HFF-Myc (cell line): ENCODE measurements at regions not wholly inside any gene's neighbourhood (a gene's known extent, or its start where the extent isn't known, plus 50 kb on each side); places are given as distances from the start of the nearest gene placed in this dataset.

Experiments used
- DNase-seq: peaks from one replicate; pipeline ENCODE4 v3.0.0-alpha.2; 2011; ENCODE audit warnings: low read depth; ENCODE audit errors: extremely low read depth
- H3K4me3 ChIP-seq: replicated peaks from 2 replicates; pipeline ENCODE4 v1.5.1; 2011; ENCODE audit warnings: low read depth, mild to moderate bottlenecking, control low read depth, low read length
- CTCF ChIP-seq: IDR thresholded peaks from 2 replicates; pipeline ENCODE4 v1.5.1; 2012; ENCODE audit warnings: mild to moderate bottlenecking, low read depth, low read length, control low read depth; ENCODE audit errors: missing control alignments

- no peak for TF ChIP-seq CTCF
- H3K4me3 ChIP-seq: no peak overlapping the region
- DNase-seq: no peak
These were observed 134.3 kb upstream of the CDH4 start for GRCh38 chr20:61117725-61118124.

GRCh38 chr20:61118429-61119224, 133.4 kb upstream of the CDH4 start:
- no peak for TF ChIP-seq CTCF
- H3K4me3 ChIP-seq: no peak overlapping the region
- no peak for DNase-seq

GRCh38 chr20:61119273-61119672, 132.8 kb upstream of the CDH4 start:
- no peak overlapping the region for H3K4me3 ChIP-seq
- TF ChIP-seq CTCF: no peak
- no peak for DNase-seq

GRCh38 chr20:61119794-61120410, 132.2 kb upstream of the CDH4 start:
- no peak overlapping the region for H3K4me3 ChIP-seq
- DNase-seq: no peak
- no peak for TF ChIP-seq CTCF

GRCh38 chr20:61120595-61121515, 131.2 kb upstream of the CDH4 start:
- peak; percentile 63 for TF ChIP-seq CTCF
- peak; percentile 22 for DNase-seq

GRCh38 chr20:61121661-61122060, 130.4 kb upstream of the CDH4 start:
- H3K4me3 ChIP-seq: no peak overlapping the region
- no peak for TF ChIP-seq CTCF
- no peak for DNase-seq

More at GRCh38 chr20:61120595-61121515, 131.2 kb upstream of the CDH4 start:
- no peak overlapping the region for H3K4me3 ChIP-seq
